Trophoblast cell (in vitro differentiated cells and primary cell): ENCODE measurements at regions not wholly inside any gene's neighbourhood (a gene's known extent, or its start where the extent isn't known, plus 50 kb on each side); places are given as distances from the start of the nearest gene placed in this dataset.

Experiments used
- DNase-seq, 2 donors: peaks; one replicate each; pipeline ENCODE4 v3.0.0-alpha.2; 2016
- H2AFZ ChIP-seq: 2 replicates; pipeline ENCODE4 v1.6.1; 2013; ENCODE audit warnings: low read length, moderate library complexity, mild to moderate bottlenecking; ENCODE audit not compliant: insufficient read depth, poor library complexity
- H2AK5ac ChIP-seq: 2 replicates; pipeline ENCODE4 v1.6.1; 2013; ENCODE audit warnings: mild to moderate bottlenecking, low read length
- H2BK120ac ChIP-seq: 2 replicates; pipeline ENCODE4 v1.6.1; 2013; ENCODE audit warnings: low read length, mild to moderate bottlenecking, moderate library complexity; ENCODE audit not compliant: insufficient read depth, poor library complexity
- H2BK12ac ChIP-seq: 2 replicates; pipeline ENCODE4 v1.6.1; 2013; ENCODE audit warnings: mild to moderate bottlenecking, low read length, moderate library complexity
- H2BK5ac ChIP-seq: 2 replicates; pipeline ENCODE4 v1.6.1; 2013; ENCODE audit warnings: low read length, low read depth, moderate library complexity, mild to moderate bottlenecking; ENCODE audit not compliant: poor library complexity
- H3K14ac ChIP-seq: 2 replicates; pipeline ENCODE4 v1.6.1; 2013; ENCODE audit warnings: mild to moderate bottlenecking, low read length
- H3K18ac ChIP-seq: 2 replicates; pipeline ENCODE4 v1.6.1; 2013; ENCODE audit warnings: mild to moderate bottlenecking, low read length
- H3K23ac ChIP-seq: 2 replicates; pipeline ENCODE4 v1.6.1; 2013; ENCODE audit warnings: low read length
- H3K27ac ChIP-seq: 2 replicates; pipeline ENCODE4 v1.5.1; 2013; ENCODE audit warnings: low read depth, mild to moderate bottlenecking, inconsistent platforms, low read length, moderate library complexity
- H3K27me3 ChIP-seq: 2 replicates; pipeline ENCODE4 v1.6.1; 2013; ENCODE audit warnings: inconsistent platforms, mild to moderate bottlenecking, low read length, moderate library complexity; ENCODE audit not compliant: insufficient read depth
- H3K36me3 ChIP-seq, 2 experiments: 1 replicate in 1 of 2; 2 replicates in 1 of 2; pipeline ENCODE4 v1.6.1; 2013; ENCODE audit warnings: low read length in 2 of 2, mild to moderate bottlenecking in 2 of 2, moderate library complexity in 1 of 2; ENCODE audit not compliant: insufficient read depth in 2 of 2, control insufficient read depth in 1 of 2
- H3K4ac ChIP-seq: 2 replicates; pipeline ENCODE4 v1.6.1; 2013; ENCODE audit warnings: low read depth, mild to moderate bottlenecking, low read length, moderate library complexity
- H3K4me1 ChIP-seq, 2 experiments: 1 replicate in 1 of 2; 2 replicates in 1 of 2; pipeline ENCODE4 v1.6.1; 2013; ENCODE audit warnings: low read length in 2 of 2, mild to moderate bottlenecking in 2 of 2, moderate library complexity in 1 of 2; ENCODE audit not compliant: insufficient read depth in 2 of 2, control insufficient read depth in 1 of 2
- H3K4me2 ChIP-seq: 2 replicates; pipeline ENCODE4 v1.6.1; 2013; ENCODE audit warnings: inconsistent platforms, mild to moderate bottlenecking, low read length, moderate library complexity
- H3K4me3 ChIP-seq: 2 replicates; pipeline ENCODE4 v1.5.1; 2013; ENCODE audit warnings: mild to moderate bottlenecking, low read depth, low read length, inconsistent platforms
- H3K79me1 ChIP-seq: one replicate; pipeline ENCODE4 v1.6.1; 2013; ENCODE audit warnings: low read length
- H3K79me2 ChIP-seq: 2 replicates; pipeline ENCODE4 v1.6.1; 2013; ENCODE audit warnings: low read length, mild to moderate bottlenecking; ENCODE audit not compliant: control insufficient read depth, insufficient read depth, poor library complexity
- H3K9ac ChIP-seq: 2 replicates; pipeline ENCODE4 v1.6.1; 2013; ENCODE audit warnings: mild to moderate bottlenecking, low read length
- H3K9me3 ChIP-seq: 2 replicates; pipeline ENCODE4 v1.6.1; 2013; ENCODE audit warnings: low read depth, mild to moderate bottlenecking, control low read depth, inconsistent platforms, low read length; ENCODE audit not compliant: insufficient read depth
- H4K12ac ChIP-seq: 2 replicates; pipeline ENCODE4 v1.6.1; 2013; ENCODE audit warnings: low read depth, mild to moderate bottlenecking, low read length, moderate library complexity
- H4K8ac ChIP-seq: 2 replicates; pipeline ENCODE4 v1.6.1; 2013; ENCODE audit warnings: low read depth, mild to moderate bottlenecking, low read length, moderate library complexity
- H4K91ac ChIP-seq: one replicate; pipeline ENCODE4 v1.6.1; 2013; ENCODE audit warnings: low read depth, mild to moderate bottlenecking, low read length, moderate library complexity
- WGBS: extraction: QIAGEN DNeasy Blood & Tissue Kit; methylation state at CpG from one replicate; pipeline ENCODE4 v1.1.7; 2013; ENCODE audit warnings: missing lambda C conversion rate; ENCODE audit not compliant: insufficient read length, insufficient coverage; ENCODE audit errors: extremely low coverage; 5-methylcytosine and 5-hydroxymethylcytosine counted together

- Histone ChIP-seq H4K12ac (no peak overlapping the region), H2BK5ac (no peak overlapping the region), H3K4ac (no peak overlapping the region), H2BK120ac (no peak overlapping the region), H4K91ac (no peak overlapping the region), H2BK12ac (no peak overlapping the region), H2AK5ac (no peak overlapping the region), H3K4me2 (no peak overlapping the region), H3K9ac (no peak overlapping the region), H3K9me3 (peaks cover 7% of the 10 kb centered on the region), H2AFZ (no peak overlapping the region), H3K4me3 (no peak overlapping the region), H3K14ac (no peak overlapping the region), H3K79me1 (no peaks in the 10 kb centered on the region), H3K27ac (no peak overlapping the region), H3K36me3 (no peaks in the 10 kb centered on the region), H3K79me2 (no peaks in the 10 kb centered on the region), H3K4me1 (peaks cover 4 to 5% of the 10 kb centered on the region in 2 experiments), H3K27me3 (no peaks in the 10 kb centered on the region), H3K23ac (no peak overlapping the region), H4K8ac (no peak overlapping the region), H3K18ac (no peak overlapping the region)
- WGBS, result no CpG with 5 or more reads among the region's 18 CpGs
- DNase-seq, result no peak
Observed at GRCh38 chr22:48320683-48321451, 1506.8 kb downstream of the BRD1 start.

GRCh38 chr22:48320048-48320682, 1507.5 kb downstream of the BRD1 start:
- DNase-seq, result no peak
- no peak overlapping the region for H3K4me3 ChIP-seq
- no peaks in the 10 kb centered on the region for H3K79me2 ChIP-seq
- H3K14ac ChIP-seq, result no peak overlapping the region
- no peak overlapping the region for H2BK120ac ChIP-seq
- H3K4me1 ChIP-seq, result peaks cover 4 to 5% of the 10 kb centered on the region in 2 experiments
- H2BK5ac ChIP-seq, result no peak overlapping the region
- H3K23ac ChIP-seq, result no peak overlapping the region
- no peak overlapping the region for H4K91ac ChIP-seq
- H3K9ac ChIP-seq, result no peak overlapping the region
- no peak overlapping the region for H3K18ac ChIP-seq
- no peak overlapping the region for H2BK12ac ChIP-seq
- no peak overlapping the region for H3K27ac ChIP-seq
- WGBS, result no CpG with 5 or more reads among the region's 13 CpGs
- peaks cover 5% of the 10 kb centered on the region for H3K9me3 ChIP-seq
- H4K8ac ChIP-seq, result no peak overlapping the region
- no peak overlapping the region for H3K4me2 ChIP-seq
- H3K79me1 ChIP-seq, result no peaks in the 10 kb centered on the region
- no peak overlapping the region for H2AK5ac ChIP-seq
- no peaks in the 10 kb centered on the region for H3K36me3 ChIP-seq
- H3K27me3 ChIP-seq, result no peaks in the 10 kb centered on the region
- H4K12ac ChIP-seq, result no peak overlapping the region
- no peak overlapping the region for H3K4ac ChIP-seq
- H2AFZ ChIP-seq, result no peak overlapping the region

GRCh38 chr22:48319321-48320047, 1508.2 kb downstream of the BRD1 start:
- Histone ChIP-seq H4K8ac (no peak overlapping the region), H2BK5ac (no peak overlapping the region), H3K4me2 (no peak overlapping the region), H3K4ac (no peak overlapping the region), H3K18ac (no peak overlapping the region), H3K27ac (no peak overlapping the region), H3K79me2 (no peaks in the 10 kb centered on the region), H4K12ac (no peak overlapping the region), H2BK12ac (no peak overlapping the region), H3K4me1 (peaks cover 4 to 5% of the 10 kb centered on the region in 2 experiments), H3K9ac (no peak overlapping the region), H3K36me3 (no peaks in the 10 kb centered on the region), H4K91ac (no peak overlapping the region), H2AK5ac (no peak overlapping the region), H3K9me3 (peaks cover 5% of the 10 kb centered on the region), H2AFZ (no peak overlapping the region), H2BK120ac (no peak overlapping the region), H3K27me3 (no peaks in the 10 kb centered on the region), H3K23ac (no peak overlapping the region), H3K14ac (no peak overlapping the region), H3K79me1 (no peaks in the 10 kb centered on the region), H3K4me3 (no peak overlapping the region)
- no peak for DNase-seq
- WGBS, result no CpG with 5 or more reads among the region's 14 CpGs

DNA sequence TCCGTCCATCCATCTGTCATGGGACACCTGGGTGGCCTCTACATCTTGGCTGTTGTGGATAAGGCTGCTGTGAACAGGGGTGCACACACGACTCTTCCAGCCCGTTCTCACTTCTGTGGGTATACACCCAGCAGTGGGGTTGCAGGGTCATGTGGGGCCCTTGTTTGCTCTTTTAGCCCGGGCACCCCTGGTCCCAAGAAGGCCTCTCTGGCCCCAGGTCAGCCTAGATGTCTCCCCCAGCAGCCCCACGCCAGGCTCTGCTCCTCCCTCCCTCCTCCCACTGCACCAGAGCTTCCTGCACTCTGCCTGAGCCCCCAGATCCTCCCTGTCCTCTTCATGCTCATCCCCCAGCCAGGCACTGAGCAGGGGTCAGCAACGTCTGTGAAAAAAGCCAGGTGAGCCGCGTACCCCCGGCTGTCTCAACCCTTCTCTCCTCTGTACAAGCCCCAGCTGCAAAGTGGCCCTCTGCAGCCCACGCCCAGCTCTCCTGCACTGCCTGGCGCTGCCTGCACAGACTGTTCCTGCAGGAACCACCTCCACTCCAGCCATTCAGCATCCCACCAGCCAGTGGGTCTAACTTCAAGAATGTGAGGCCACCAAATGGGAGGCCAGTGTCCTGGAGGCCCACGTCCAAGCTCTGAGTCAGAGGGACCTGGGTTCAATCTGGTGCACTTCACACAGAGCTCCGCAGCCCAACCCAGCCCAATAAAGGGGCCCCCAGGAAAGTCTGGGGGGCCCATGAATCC, 1508.9 kb downstream of the BRD1 start:
- Histone ChIP-seq H3K9me3 (peaks cover 4% of the 10 kb centered on the region), H3K4ac (no peak overlapping the region), H3K14ac (no peak overlapping the region), H3K4me3 (no peak overlapping the region), H3K36me3 (no peaks in the 10 kb centered on the region), H3K9ac (no peak overlapping the region), H3K4me1 (peaks cover 4 to 5% of the 10 kb centered on the region in 2 experiments), H2AK5ac (no peak overlapping the region), H2BK120ac (no peak overlapping the region), H4K8ac (no peak overlapping the region), H2BK5ac (no peak overlapping the region), H3K18ac (no peak overlapping the region), H2AFZ (no peak overlapping the region), H3K27me3 (no peaks in the 10 kb centered on the region), H4K12ac (no peak overlapping the region), H3K79me2 (no peaks in the 10 kb centered on the region), H3K23ac (no peak overlapping the region), H3K27ac (no peak overlapping the region), H2BK12ac (no peak overlapping the region), H3K79me1 (no peaks in the 10 kb centered on the region), H4K91ac (no peak overlapping the region), H3K4me2 (no peak overlapping the region)
- no peak for DNase-seq
- WGBS, result no CpG with 5 or more reads among the region's 13 CpGs
